ENCODE measurements at regions not wholly inside any gene's neighbourhood (a gene's known extent, or its start where the extent isn't known, plus 50 kb on each side); places are given as distances from the start of the nearest gene placed in this dataset.

DNA sequence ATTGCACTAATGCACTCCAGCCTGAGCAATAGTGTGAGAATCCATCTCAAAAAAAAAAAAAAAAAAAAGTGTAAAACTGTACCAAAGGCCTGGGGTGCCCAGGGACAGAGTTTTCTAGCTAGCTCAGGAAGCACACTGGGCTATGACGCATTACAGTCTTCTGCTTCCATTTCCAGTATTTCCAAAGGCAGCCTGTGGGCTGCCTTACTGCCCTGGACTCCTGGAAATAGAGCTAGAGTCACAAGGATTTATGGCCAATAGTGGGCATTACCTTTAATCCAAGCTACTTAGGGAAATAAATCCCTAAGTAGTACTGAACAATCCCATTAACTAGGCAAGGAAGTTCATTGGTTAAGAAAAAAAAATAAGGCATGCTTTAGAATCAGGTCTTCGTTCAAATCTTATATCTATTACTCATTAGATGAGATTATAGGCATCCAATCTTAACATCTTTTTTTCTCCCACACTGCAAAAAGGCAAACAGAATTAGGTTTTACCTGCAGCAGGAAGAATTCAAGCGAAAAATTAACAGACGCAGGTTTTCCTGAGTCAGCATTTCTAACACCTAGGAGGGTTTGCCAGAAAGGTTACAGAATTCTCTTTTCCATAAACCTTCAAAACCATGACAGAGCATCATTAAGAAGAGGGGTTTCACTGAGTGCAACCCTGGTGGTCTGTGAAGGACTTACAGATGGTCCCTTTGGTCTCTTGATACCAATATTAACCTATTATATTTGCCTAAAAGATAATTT is 85.6 kb upstream of the CCDC112 start:
- Histone ChIP-seq H3K27me3 (ENCODE audit: insufficient read depth, low read length) (no peaks in the 10 kb centered on the region), H3K36me3 (ENCODE audit: insufficient read depth, low read length) (no peaks in the 10 kb centered on the region), H3K4me1 (ENCODE audit: insufficient read depth, low read length, severe bottlenecking) (no peaks in the 10 kb centered on the region), H3K9me2 (ENCODE audit: low read depth, low read length) (no peaks in the 10 kb centered on the region), H3K9me3 (ENCODE audit: low read length) (no peaks in the 10 kb centered on the region), H3K4me2 (ENCODE audit: low read length) (no peak overlapping the region), H3K9ac (ENCODE audit: low read length) (no peak overlapping the region), H3K79me2 (ENCODE audit: insufficient read depth, low read length) (no peaks in the 10 kb centered on the region), H2AFZ (ENCODE audit: low read length) (no peak overlapping the region), H3K4me3 (ENCODE audit: low read depth, low read length, poor library complexity, severe bottlenecking) (no peak overlapping the region), H3K27ac (ENCODE audit: low read depth, low read length, poor library complexity, severe bottlenecking) (no peak overlapping the region), H4K20me1 (ENCODE audit: insufficient read depth, low read length) (no peaks in the 10 kb centered on the region), H3F3A (ENCODE audit: insufficient read depth, low read length) (no peaks in the 10 kb centered on the region)
- TF ChIP-seq, protein P1, sequence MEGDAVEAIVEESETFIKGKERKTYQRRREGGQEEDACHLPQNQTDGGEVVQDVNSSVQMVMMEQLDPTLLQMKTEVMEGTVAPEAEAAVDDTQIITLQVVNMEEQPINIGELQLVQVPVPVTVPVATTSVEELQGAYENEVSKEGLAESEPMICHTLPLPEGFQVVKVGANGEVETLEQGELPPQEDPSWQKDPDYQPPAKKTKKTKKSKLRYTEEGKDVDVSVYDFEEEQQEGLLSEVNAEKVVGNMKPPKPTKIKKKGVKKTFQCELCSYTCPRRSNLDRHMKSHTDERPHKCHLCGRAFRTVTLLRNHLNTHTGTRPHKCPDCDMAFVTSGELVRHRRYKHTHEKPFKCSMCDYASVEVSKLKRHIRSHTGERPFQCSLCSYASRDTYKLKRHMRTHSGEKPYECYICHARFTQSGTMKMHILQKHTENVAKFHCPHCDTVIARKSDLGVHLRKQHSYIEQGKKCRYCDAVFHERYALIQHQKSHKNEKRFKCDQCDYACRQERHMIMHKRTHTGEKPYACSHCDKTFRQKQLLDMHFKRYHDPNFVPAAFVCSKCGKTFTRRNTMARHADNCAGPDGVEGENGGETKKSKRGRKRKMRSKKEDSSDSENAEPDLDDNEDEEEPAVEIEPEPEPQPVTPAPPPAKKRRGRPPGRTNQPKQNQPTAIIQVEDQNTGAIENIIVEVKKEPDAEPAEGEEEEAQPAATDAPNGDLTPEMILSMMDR (IDR thresholded peaks at IDR 0.05; ENCODE audit: low read length): no peak
- TF ChIP-seq EZH2 (IDR thresholded peaks at IDR 0.05; ENCODE audit: borderline replicate concordance, low read length): no peak

GRCh38 chr5:115379622-115380344 is 83.3 kb upstream of the CCDC112 start:
- H3K27me3 ChIP-seq (ENCODE audit: insufficient read depth, low read length): no peaks in the 10 kb centered on the region
- H4K20me1 ChIP-seq (ENCODE audit: insufficient read depth, low read length): no peaks in the 10 kb centered on the region
- no peak overlapping the region for H3K4me2 ChIP-seq (ENCODE audit: low read length)
- no peaks in the 10 kb centered on the region for H3F3A ChIP-seq (ENCODE audit: insufficient read depth, low read length)
- H3K9me2 ChIP-seq (ENCODE audit: low read depth, low read length): no peaks in the 10 kb centered on the region
- H3K4me1 ChIP-seq (ENCODE audit: insufficient read depth, low read length, severe bottlenecking): no peaks in the 10 kb centered on the region
- no peaks in the 10 kb centered on the region for H3K36me3 ChIP-seq (ENCODE audit: insufficient read depth, low read length)
- no peak overlapping the region for H3K4me3 ChIP-seq (ENCODE audit: low read depth, low read length, poor library complexity, severe bottlenecking)
- H3K9me3 ChIP-seq (ENCODE audit: low read length): no peaks in the 10 kb centered on the region
- TF ChIP-seq, protein P1 (IDR thresholded peaks at IDR 0.05; ENCODE audit: low read length): no peak
- no peak for TF ChIP-seq EZH2 (IDR thresholded peaks at IDR 0.05; ENCODE audit: borderline replicate concordance, low read length)
- no peak overlapping the region for H3K27ac ChIP-seq (ENCODE audit: low read depth, low read length, poor library complexity, severe bottlenecking)
- no peak overlapping the region for H2AFZ ChIP-seq (ENCODE audit: low read length)
- H3K79me2 ChIP-seq (ENCODE audit: insufficient read depth, low read length): no peaks in the 10 kb centered on the region
- H3K9ac ChIP-seq (ENCODE audit: low read length): no peak overlapping the region

GRCh38 chr5:115378754-115379153 is 82.3 kb upstream of the CCDC112 start:
- TF ChIP-seq, protein P1 (IDR thresholded peaks at IDR 0.05; ENCODE audit: low read length): no peak
- TF ChIP-seq EZH2 (IDR thresholded peaks at IDR 0.05; ENCODE audit: borderline replicate concordance, low read length): no peak
- no peaks in the 10 kb centered on the region for H3K79me2 ChIP-seq (ENCODE audit: insufficient read depth, low read length)
- H2AFZ ChIP-seq (ENCODE audit: low read length): no peak overlapping the region
- H3K36me3 ChIP-seq (ENCODE audit: insufficient read depth, low read length): no peaks in the 10 kb centered on the region
- no peak overlapping the region for H3K9ac ChIP-seq (ENCODE audit: low read length)
- H3K9me3 ChIP-seq (ENCODE audit: low read length): no peaks in the 10 kb centered on the region
- no peaks in the 10 kb centered on the region for H3K9me2 ChIP-seq (ENCODE audit: low read depth, low read length)
- H4K20me1 ChIP-seq (ENCODE audit: insufficient read depth, low read length): no peaks in the 10 kb centered on the region
- no peaks in the 10 kb centered on the region for H3K27me3 ChIP-seq (ENCODE audit: insufficient read depth, low read length)
- H3K27ac ChIP-seq (ENCODE audit: low read depth, low read length, poor library complexity, severe bottlenecking): no peak overlapping the region
- H3F3A ChIP-seq (ENCODE audit: insufficient read depth, low read length): no peaks in the 10 kb centered on the region
- no peak overlapping the region for H3K4me2 ChIP-seq (ENCODE audit: low read length)
- H3K4me1 ChIP-seq (ENCODE audit: insufficient read depth, low read length, severe bottlenecking): no peaks in the 10 kb centered on the region
- no peak overlapping the region for H3K4me3 ChIP-seq (ENCODE audit: low read depth, low read length, poor library complexity, severe bottlenecking)

Measured in OCI-LY1 (cell line).